Activated naive CD4-positive, alpha-beta T cell treated with anti-CD3 and anti-CD28 coated beads for 36 hours (primary cell): ENCODE measurements at regions not wholly inside any gene's neighbourhood (a gene's known extent, or its start where the extent isn't known, plus 50 kb on each side); places are given as distances from the start of the nearest gene placed in this dataset.
"Not testable (repeated sequence)": the region's sequence is repeated elsewhere in the genome, so short reads cannot be mapped to it uniquely, and the experiment has no call there.

Experiments
- CTCF ChIA-PET: fragments of 350-600 bp; sonication (Branson Sonifier 250); formaldehyde crosslinking; loops from one replicate; lab custom pipeline; 2021; ENCODE audit warnings: antibody characterized with exemption; lab: Charles Lee
- DNase-seq: peaks from one replicate; pipeline ENCODE4 v3.0.0-alpha.2; 2020
- H3K27ac Mint-ChIP-seq: one replicate; pipeline ENCODE4 v1.8.0; 2021; ENCODE audit warnings: mild to moderate bottlenecking, mixed read lengths
- H3K27me3 Mint-ChIP-seq: one replicate; pipeline ENCODE4 v1.8.0; 2021; ENCODE audit warnings: low read depth, mixed read lengths
- H3K36me3 Mint-ChIP-seq: one replicate; pipeline ENCODE4 v1.8.0; 2021; ENCODE audit warnings: low read depth, mixed read lengths
- H3K4me1 Mint-ChIP-seq: one replicate; pipeline ENCODE4 v1.8.0; 2021; ENCODE audit warnings: low read depth, mixed read lengths
- H3K4me3 Mint-ChIP-seq: one replicate; pipeline ENCODE4 v1.8.0; 2021; ENCODE audit warnings: mild to moderate bottlenecking, moderate library complexity, mixed read lengths
- H3K9me3 Mint-ChIP-seq: one replicate; pipeline ENCODE4 v1.8.0; 2021; ENCODE audit warnings: mixed read lengths
- intact Hi-C: fragments of 100-400 bp; cut with micrococcal nuclease; formaldehyde crosslinking; loops from one replicate; pipeline ENCODE4 v1.15.1; 2023

GRCh38 chr10:57336865-57337264 is 930.8 kb downstream of the IPMK start:
- no peaks in the 10 kb centered on the region for H3K9me3 Mint-ChIP-seq
- no peak for DNase-seq
- H3K27ac Mint-ChIP-seq, result no peak overlapping the region
- CTCF ChIA-PET, result no interaction called here
- no peaks in the 10 kb centered on the region for H3K27me3 Mint-ChIP-seq
- H3K4me1 Mint-ChIP-seq, result no peaks in the 10 kb centered on the region
- no peak overlapping the region for H3K4me3 Mint-ChIP-seq
- no peaks in the 10 kb centered on the region for H3K36me3 Mint-ChIP-seq
- intact Hi-C loops, result loop anchor here (5.0 kb wide), 2 partner anchors 255 to 730 kb away; no protein-coding TSS in a partner anchor

GRCh38 chr10:57336341-57336740 is 931.4 kb downstream of the IPMK start:
- CTCF ChIA-PET, result no interaction called here
- intact Hi-C loops, result loop anchor here (5.0 kb wide), 2 partner anchors 256 to 731 kb away; no protein-coding TSS in a partner anchor
- no peaks in the 10 kb centered on the region for H3K9me3 Mint-ChIP-seq
- H3K4me3 Mint-ChIP-seq, result no peak overlapping the region
- no peak overlapping the region for H3K27ac Mint-ChIP-seq
- no peak for DNase-seq
- H3K27me3 Mint-ChIP-seq, result no peaks in the 10 kb centered on the region
- no peaks in the 10 kb centered on the region for H3K36me3 Mint-ChIP-seq
- H3K4me1 Mint-ChIP-seq, result no peaks in the 10 kb centered on the region

- Mint-ChIP-seq H3K27ac (no peak overlapping the region), H3K27me3 (no peaks in the 10 kb centered on the region), H3K4me1 (no peaks in the 10 kb centered on the region), H3K9me3 (no peaks in the 10 kb centered on the region), H3K36me3 (no peaks in the 10 kb centered on the region), H3K4me3 (no peak overlapping the region)
- intact Hi-C loops, result no loop called here
- DNase-seq, result no peak
- CTCF ChIA-PET, result no interaction called here
Observed at GRCh38 chr10:57334523-57334922, 933.2 kb downstream of the IPMK start.

- CTCF ChIA-PET, result no interaction called here
- H3K4me1 Mint-ChIP-seq, result no peaks in the 10 kb centered on the region
- no peaks in the 10 kb centered on the region for H3K36me3 Mint-ChIP-seq
- no peaks in the 10 kb centered on the region for H3K9me3 Mint-ChIP-seq
- no peak for DNase-seq
- H3K4me3 Mint-ChIP-seq, result no peak overlapping the region
- intact Hi-C loops, result no loop called here
- no peaks in the 10 kb centered on the region for H3K27me3 Mint-ChIP-seq
- no peak overlapping the region for H3K27ac Mint-ChIP-seq
Observed at GRCh38 chr10:57333880-57334279, 933.8 kb downstream of the IPMK start.

GRCh38 chr10:57321400-57321854 is 946.3 kb downstream of the IPMK start:
- CTCF ChIA-PET, intact Hi-C loops, H3K27me3 Mint-ChIP-seq, H3K9me3 Mint-ChIP-seq, H3K27ac Mint-ChIP-seq, H3K4me3 Mint-ChIP-seq, H3K36me3 Mint-ChIP-seq, DNase-seq, H3K4me1 Mint-ChIP-seq: not testable (repeated sequence)

GRCh38 chr10:57320416-57320815 is 947.3 kb downstream of the IPMK start:
- Mint-ChIP-seq H3K4me1 (no peaks in the 10 kb centered on the region), H3K9me3 (no peaks in the 10 kb centered on the region), H3K27me3 (no peaks in the 10 kb centered on the region), H3K4me3 (no peak overlapping the region), H3K36me3 (no peaks in the 10 kb centered on the region), H3K27ac (no peak overlapping the region)
- DNase-seq, result no peak
- intact Hi-C loops, result no loop called here
- CTCF ChIA-PET, result no interaction called here

GRCh38 chr10:57314046-57314445 is 953.0 kb upstream of the ZWINT start:
- Mint-ChIP-seq H3K27me3 (no peaks in the 10 kb centered on the region), H3K4me1 (no peaks in the 10 kb centered on the region), H3K36me3 (no peaks in the 10 kb centered on the region), H3K27ac (no peak overlapping the region), H3K4me3 (no peak overlapping the region), H3K9me3 (no peaks in the 10 kb centered on the region)
- no peak for DNase-seq
- CTCF ChIA-PET, result no interaction called here
- intact Hi-C loops, result no loop called here

- no peak for DNase-seq
- no peak overlapping the region for H3K4me3 Mint-ChIP-seq
- CTCF ChIA-PET, result no interaction called here
Observed at GRCh38 chr10:57303566-57303965, 942.5 kb upstream of the ZWINT start.

GRCh38 chr10:57300718-57301117 is 939.7 kb upstream of the ZWINT start:
- H3K9me3 Mint-ChIP-seq, result peaks cover 1% of the 10 kb centered on the region
- intact Hi-C loops, result no loop called here
- CTCF ChIA-PET, result no interaction called here
- DNase-seq, result no peak
- H3K27me3 Mint-ChIP-seq, result no peaks in the 10 kb centered on the region
- no peaks in the 10 kb centered on the region for H3K4me1 Mint-ChIP-seq
- H3K27ac Mint-ChIP-seq, result no peak overlapping the region
- no peaks in the 10 kb centered on the region for H3K36me3 Mint-ChIP-seq
- H3K4me3 Mint-ChIP-seq, result no peak overlapping the region

More at GRCh38 chr10:57303566-57303965, 942.5 kb upstream of the ZWINT start:
- H3K9me3 Mint-ChIP-seq, result peaks cover 1% of the 10 kb centered on the region
- no peaks in the 10 kb centered on the region for H3K27me3 Mint-ChIP-seq
- no peaks in the 10 kb centered on the region for H3K36me3 Mint-ChIP-seq
- no peak overlapping the region for H3K27ac Mint-ChIP-seq
- intact Hi-C loops, result no loop called here
- H3K4me1 Mint-ChIP-seq, result no peaks in the 10 kb centered on the region

- CTCF ChIA-PET, result no interaction called here
- H3K36me3 Mint-ChIP-seq, result no peaks in the 10 kb centered on the region
- DNase-seq, result no peak
- H3K9me3 Mint-ChIP-seq, result no peaks in the 10 kb centered on the region
- H3K4me3 Mint-ChIP-seq, result no peak overlapping the region
- no peaks in the 10 kb centered on the region for H3K4me1 Mint-ChIP-seq
- H3K27me3 Mint-ChIP-seq, result no peaks in the 10 kb centered on the region
- no peak overlapping the region for H3K27ac Mint-ChIP-seq
- intact Hi-C loops, result no loop called here
Observed at GRCh38 chr10:57294698-57295097, 933.6 kb upstream of the ZWINT start.

- no peaks in the 10 kb centered on the region for H3K36me3 Mint-ChIP-seq
- no peaks in the 10 kb centered on the region for H3K27me3 Mint-ChIP-seq
- DNase-seq, result no peak
- no peak overlapping the region for H3K4me3 Mint-ChIP-seq
- H3K9me3 Mint-ChIP-seq, result no peaks in the 10 kb centered on the region
- H3K4me1 Mint-ChIP-seq, result no peaks in the 10 kb centered on the region
- CTCF ChIA-PET, result no interaction called here
- intact Hi-C loops, result no loop called here
- H3K27ac Mint-ChIP-seq, result no peak overlapping the region
Observed at GRCh38 chr10:57288754-57289153, 927.7 kb upstream of the ZWINT start.

GRCh38 chr10:57262892-57263291 is 901.8 kb upstream of the ZWINT start:
- Mint-ChIP-seq H3K36me3 (no peaks in the 10 kb centered on the region), H3K27me3 (no peaks in the 10 kb centered on the region), H3K4me1 (no peaks in the 10 kb centered on the region), H3K27ac (no peak overlapping the region), H3K4me3 (no peak overlapping the region), H3K9me3 (peaks cover 14% of the 10 kb centered on the region)
- intact Hi-C loops, result no loop called here
- CTCF ChIA-PET, result no interaction called here
- no peak for DNase-seq

- peaks cover 23% of the 10 kb centered on the region for H3K9me3 Mint-ChIP-seq
- DNase-seq, result no peak
- H3K27me3 Mint-ChIP-seq, result no peaks in the 10 kb centered on the region
- H3K36me3 Mint-ChIP-seq, result no peaks in the 10 kb centered on the region
- intact Hi-C loops, result no loop called here
- H3K27ac Mint-ChIP-seq, result no peak overlapping the region
- H3K4me1 Mint-ChIP-seq, result no peaks in the 10 kb centered on the region
- no peak overlapping the region for H3K4me3 Mint-ChIP-seq
- CTCF ChIA-PET, result no interaction called here
Observed at GRCh38 chr10:57260175-57260574, 899.1 kb upstream of the ZWINT start.
